T-helper 2 cell treated with Interferon-gamma antibody and Interleukin-4, amounts not matched to agents 100 ng/mL and 5 ng/mL, for 36 hours (primary cell): ENCODE measurements at regions not wholly inside any gene's neighbourhood (a gene's known extent, or its start where the extent isn't known, plus 50 kb on each side); places are given as distances from the start of the nearest gene placed in this dataset.

Experiments
- intact Hi-C: fragments of 100-400 bp; cut with micrococcal nuclease; formaldehyde crosslinking; loops from one replicate; pipeline ENCODE4 v1.15.1; 2023

DNA sequence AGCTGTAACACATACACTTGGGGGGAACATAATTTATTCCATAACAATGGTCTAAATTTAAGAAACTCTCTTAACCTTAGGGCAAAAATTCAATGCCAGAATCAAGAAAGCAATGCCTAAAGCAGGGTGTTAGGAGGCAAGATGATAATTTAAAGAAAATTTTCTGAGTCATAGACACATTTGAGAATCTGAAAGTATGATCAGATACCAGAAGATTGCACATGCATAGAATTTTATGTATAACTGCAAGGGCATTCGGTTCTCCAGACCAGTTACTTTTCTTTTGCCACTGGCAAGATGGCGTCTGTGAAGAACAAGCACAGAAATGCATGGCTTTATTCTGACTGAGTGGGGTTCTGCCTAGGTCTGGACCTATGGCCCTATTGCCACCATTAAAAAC is 64.4 kb upstream of the IPO9 start:
- intact Hi-C loops = no loop called here

DNA sequence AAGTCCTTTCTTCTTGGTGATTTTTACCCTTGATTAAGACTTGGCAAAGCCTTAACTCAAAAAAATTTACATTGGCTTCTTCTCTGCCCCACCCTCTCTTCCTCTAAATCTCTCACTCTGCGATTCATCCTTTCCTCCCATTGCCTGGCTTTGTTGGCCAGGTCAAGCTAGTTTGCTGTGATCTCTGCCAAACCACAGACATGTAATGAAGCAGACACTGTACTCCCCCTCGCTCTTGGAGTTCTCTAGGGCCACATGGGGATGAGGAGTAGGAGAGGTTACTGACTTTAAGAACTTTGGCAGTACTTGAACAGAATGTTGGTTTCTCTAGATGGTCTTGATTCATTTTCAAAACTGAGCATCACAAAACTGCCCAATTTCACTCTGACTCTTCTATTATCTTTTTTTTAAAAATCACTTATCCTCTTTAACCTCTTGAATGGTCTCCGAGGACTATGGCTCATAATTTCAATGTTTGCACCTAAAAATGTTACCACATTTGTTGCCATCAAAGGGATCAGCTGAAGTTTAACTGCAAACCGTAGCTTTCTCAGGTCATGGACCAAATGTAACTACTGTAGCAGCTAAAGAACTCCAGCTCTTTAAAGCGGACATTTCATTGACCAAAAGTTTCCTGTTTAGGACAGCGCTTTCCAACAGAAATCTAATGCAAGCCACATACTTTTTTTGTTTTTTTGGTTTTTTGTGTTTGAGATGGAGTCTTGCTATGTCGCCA is 62.7 kb upstream of the IPO9 start:
- intact Hi-C loops = no loop called here

DNA sequence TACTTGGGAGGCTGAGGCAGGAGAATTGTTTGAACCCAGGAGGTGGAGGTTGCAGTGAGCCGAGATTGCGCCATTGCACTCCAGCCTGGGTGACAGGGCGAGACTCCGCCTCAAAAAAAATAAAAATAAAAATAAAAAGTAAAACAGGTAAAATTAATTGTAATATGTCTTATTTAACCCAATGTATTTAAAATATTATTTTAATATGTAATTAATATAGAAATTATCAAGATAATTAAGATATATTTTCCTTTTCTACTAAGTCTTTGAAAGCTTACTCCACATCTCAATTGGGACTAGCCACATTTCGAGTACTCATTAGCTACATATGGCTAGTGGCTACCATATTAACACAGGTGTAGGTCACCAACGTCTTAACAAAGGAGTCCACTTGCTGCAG is 61.6 kb upstream of the IPO9 start:
- intact Hi-C loops = no loop called here

GRCh38 chr1:201769072-201769471 is 59.9 kb upstream of the IPO9 start:
- intact Hi-C loops = no loop called here

GRCh38 chr1:201769966-201770365 is 59.0 kb upstream of the IPO9 start:
- intact Hi-C loops = no loop called here

DNA sequence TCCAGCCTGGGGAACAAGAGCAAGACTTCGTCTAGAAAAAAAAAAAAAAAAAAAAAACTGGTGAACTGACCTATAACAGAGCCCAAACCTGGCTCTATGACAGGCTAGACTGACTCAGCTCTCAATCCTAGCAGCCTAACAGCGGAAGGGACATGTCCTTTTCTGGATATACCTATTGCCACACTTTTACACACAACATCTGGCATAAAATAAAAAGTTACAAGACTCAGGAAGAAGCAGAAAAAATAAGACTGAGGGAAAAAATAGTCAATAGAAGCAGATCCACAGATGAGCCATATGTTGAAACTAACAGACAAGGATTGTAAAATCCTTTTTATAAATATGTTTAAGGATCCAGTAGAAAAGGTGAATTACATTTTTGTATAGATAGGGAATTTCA is 57.5 kb upstream of the IPO9 start:
- intact Hi-C loops = no loop called here

DNA sequence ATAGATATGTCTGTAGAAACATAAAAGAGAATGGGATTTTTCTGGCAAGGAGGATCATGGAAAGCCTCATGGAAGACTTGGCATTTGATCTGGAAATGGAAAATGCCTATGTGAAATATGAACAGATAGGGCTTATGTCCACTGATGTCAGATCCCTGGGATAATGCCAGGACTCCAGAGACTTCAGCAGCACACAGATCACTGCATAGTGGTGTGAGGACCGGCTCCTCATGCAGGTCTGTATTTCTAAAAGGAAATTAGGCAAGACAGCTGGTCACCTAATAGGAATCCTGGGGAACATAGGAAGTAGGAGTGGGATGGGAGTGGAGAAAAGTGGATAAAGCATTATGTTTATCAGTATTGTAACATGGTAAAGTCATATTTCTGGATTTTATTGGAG is 56.8 kb upstream of the IPO9 start:
- intact Hi-C loops = no loop called here

DNA sequence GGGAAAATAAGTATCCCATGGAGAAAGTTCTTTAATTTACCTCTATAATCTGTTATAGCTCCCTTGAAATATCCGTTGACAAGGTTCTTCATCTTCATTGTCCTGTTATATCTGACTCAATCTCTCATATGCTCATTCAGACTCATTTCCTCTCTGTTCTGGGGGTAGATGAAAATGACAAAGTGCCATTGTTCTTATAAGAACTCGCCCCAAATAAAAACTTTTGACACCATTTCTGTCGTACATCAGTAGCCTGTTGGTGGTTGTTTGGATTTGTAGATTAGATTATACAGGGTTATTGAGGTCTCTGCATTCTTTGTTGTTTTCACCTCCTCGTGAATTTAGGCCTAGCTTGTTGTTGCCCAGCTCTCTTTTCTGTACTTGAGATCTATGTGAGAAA is 55.2 kb upstream of the IPO9 start:
- intact Hi-C loops = no loop called here

- intact Hi-C loops = no loop called here
Measured at GRCh38 chr1:201774224-201774982, 54.6 kb upstream of the IPO9 start.

- intact Hi-C loops = no loop called here
Measured at GRCh38 chr1:201774983-201775344, 54.0 kb upstream of the IPO9 start.

GRCh38 chr1:201775380-201775779 is 53.6 kb upstream of the IPO9 start:
- intact Hi-C loops = no loop called here

GRCh38 chr1:201778279-201779065 is 50.5 kb upstream of the IPO9 start:
- intact Hi-C loops = no loop called here
